ENCODE measurements at regions not wholly inside any gene's neighbourhood (a gene's known extent, or its start where the extent isn't known, plus 50 kb on each side); places are given as distances from the start of the nearest gene placed in this dataset.

DNA sequence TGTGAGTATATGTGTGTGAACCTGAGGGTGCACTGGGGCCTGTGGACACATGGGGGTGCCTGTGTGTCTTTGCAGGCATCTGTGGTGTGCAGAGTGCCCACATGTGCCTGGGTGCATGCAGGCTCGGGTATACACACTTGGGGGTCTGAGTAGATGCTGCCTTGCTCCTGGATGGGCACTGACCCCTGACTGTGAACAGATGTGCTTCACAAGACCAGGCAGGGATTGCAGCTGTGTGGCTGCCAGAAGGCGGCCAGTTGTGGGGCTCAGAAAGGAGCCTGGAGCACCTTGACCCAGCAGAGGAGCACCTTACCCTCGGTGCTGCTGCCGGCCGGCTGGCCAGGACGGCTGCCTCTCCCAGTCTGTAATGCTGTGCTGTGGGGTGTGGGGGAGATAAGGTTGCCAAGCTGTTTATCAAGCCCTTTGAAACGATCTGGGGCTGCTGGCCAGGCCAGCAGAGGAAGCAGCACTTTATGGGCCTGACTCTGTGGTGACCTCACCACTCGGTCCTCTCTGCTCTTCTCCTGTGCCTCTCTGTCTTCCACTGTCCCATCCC is 55.5 kb upstream of the MRPS22 start (continued):
- TF ChIP-seq, protein P1, sequence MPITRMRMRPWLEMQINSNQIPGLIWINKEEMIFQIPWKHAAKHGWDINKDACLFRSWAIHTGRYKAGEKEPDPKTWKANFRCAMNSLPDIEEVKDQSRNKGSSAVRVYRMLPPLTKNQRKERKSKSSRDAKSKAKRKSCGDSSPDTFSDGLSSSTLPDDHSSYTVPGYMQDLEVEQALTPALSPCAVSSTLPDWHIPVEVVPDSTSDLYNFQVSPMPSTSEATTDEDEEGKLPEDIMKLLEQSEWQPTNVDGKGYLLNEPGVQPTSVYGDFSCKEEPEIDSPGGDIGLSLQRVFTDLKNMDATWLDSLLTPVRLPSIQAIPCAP (CRISPR knock-in tag; IDR thresholded peaks at IDR 0.05; ENCODE audit: borderline replicate concordance): no peak
- TF ChIP-seq ZNF507 (tag; conservative IDR thresholded peaks at IDR 0.05) (no peak), NR4A1 (CRISPR knock-in tag; IDR thresholded peaks at IDR 0.05) (no peak), NR4A1 (tag; IDR thresholded peaks at IDR 0.05) (no peak), HMG20A (CRISPR knock-in tag; conservative IDR thresholded peaks at IDR 0.05) (no peak), HNRNPH1 (optimal IDR thresholded peaks at IDR 0.05; ENCODE audit: low read depth, low read length) (no peak), POU5F1 (IDR thresholded peaks at IDR 0.05; ENCODE audit: borderline replicate concordance, low read depth, low read length, partially characterized antibody) (no peak), SMAD3 (CRISPR knock-in tag; conservative IDR thresholded peaks at IDR 0.05) (no peak), DNMT1 (IDR thresholded peaks at IDR 0.05) (no peak), ARID2 (IDR thresholded peaks at IDR 0.05) (no peak), MXI1 (IDR thresholded peaks at IDR 0.05; ENCODE audit: low read depth, low read length) (no peak), PPARD (CRISPR knock-in tag; IDR thresholded peaks at IDR 0.05) (no peak), KLF10 (CRISPR knock-in tag; IDR thresholded peaks at IDR 0.05) (no peak), EHMT2 (IDR thresholded peaks at IDR 0.05) (no peak), KDM1A (IDR thresholded peaks at IDR 0.05) (peak in 1 of 2 experiments; percentile 46; a peak in 2 of 4 replicates), HLTF (IDR thresholded peaks at IDR 0.05) (no peak), ETV1 (tag; conservative IDR thresholded peaks at IDR 0.05; ENCODE audit: low read depth) (no peak), ZNF778 (CRISPR knock-in tag; IDR thresholded peaks at IDR 0.05) (no peak), FIP1L1 (IDR thresholded peaks at IDR 0.05; ENCODE audit: low read depth, low read length, poor library complexity, severe bottlenecking) (no peak), HIVEP1 (CRISPR knock-in tag; IDR thresholded peaks at IDR 0.05) (no peak), TAF7 (tag; IDR thresholded peaks at IDR 0.05) (no peak), HDAC6 (IDR thresholded peaks at IDR 0.05; ENCODE audit: low read depth, low read length) (no peak), U2AF1 (optimal IDR thresholded peaks at IDR 0.05; ENCODE audit: low read depth, low read length) (no peak), RAD21 (CRISPR knock-in tag; conservative IDR thresholded peaks at IDR 0.05 in 1 of 2, IDR thresholded peaks at IDR 0.05 in 1 of 2) (peak in 1 of 2 experiments; percentile 33; a peak in 2 of 4 replicates), PHB (CRISPR knock-in tag; IDR thresholded peaks at IDR 0.05) (no peak)
- TF ChIP-seq, protein P2, sequence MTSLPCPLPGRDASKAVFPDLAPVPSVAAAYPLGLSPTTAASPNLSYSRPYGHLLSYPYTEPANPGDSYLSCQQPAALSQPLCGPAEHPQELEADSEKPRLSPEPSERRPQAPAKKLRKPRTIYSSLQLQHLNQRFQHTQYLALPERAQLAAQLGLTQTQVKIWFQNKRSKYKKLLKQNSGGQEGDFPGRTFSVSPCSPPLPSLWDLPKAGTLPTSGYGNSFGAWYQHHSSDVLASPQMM (CRISPR knock-in tag; IDR thresholded peaks at IDR 0.05): no peak
- TF ChIP-seq, protein P3, sequence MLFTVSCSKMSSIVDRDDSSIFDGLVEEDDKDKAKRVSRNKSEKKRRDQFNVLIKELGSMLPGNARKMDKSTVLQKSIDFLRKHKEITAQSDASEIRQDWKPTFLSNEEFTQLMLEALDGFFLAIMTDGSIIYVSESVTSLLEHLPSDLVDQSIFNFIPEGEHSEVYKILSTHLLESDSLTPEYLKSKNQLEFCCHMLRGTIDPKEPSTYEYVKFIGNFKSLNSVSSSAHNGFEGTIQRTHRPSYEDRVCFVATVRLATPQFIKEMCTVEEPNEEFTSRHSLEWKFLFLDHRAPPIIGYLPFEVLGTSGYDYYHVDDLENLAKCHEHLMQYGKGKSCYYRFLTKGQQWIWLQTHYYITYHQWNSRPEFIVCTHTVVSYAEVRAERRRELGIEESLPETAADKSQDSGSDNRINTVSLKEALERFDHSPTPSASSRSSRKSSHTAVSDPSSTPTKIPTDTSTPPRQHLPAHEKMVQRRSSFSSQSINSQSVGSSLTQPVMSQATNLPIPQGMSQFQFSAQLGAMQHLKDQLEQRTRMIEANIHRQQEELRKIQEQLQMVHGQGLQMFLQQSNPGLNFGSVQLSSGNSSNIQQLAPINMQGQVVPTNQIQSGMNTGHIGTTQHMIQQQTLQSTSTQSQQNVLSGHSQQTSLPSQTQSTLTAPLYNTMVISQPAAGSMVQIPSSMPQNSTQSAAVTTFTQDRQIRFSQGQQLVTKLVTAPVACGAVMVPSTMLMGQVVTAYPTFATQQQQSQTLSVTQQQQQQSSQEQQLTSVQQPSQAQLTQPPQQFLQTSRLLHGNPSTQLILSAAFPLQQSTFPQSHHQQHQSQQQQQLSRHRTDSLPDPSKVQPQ (CRISPR knock-in tag; IDR thresholded peaks at IDR 0.05; ENCODE audit: borderline replicate concordance): no peak
